Left ventricle myocardium superior (tissue), 1 donor: ENCODE measurements at regions not wholly inside any gene's neighbourhood (a gene's known extent, or its start where the extent isn't known, plus 50 kb on each side); places are given as distances from the start of the nearest gene placed in this dataset.
A peak's percentile ranks its signal among the peaks of the same experiment; 100 is the strongest.

ENCODE experiments used
- ATAC-seq: fragments of 200-7000 bp; cut with Tn5 transposase; one replicate; pipeline ENCODE4 v1.9.1; 2020; ENCODE audit warnings: mild to moderate bottlenecking, moderate library complexity
- DNase-seq: peaks from one replicate; pipeline ENCODE4 v3.0.0-alpha.2; 2020
- intact Hi-C: fragments of 100-400 bp; cut with micrococcal nuclease; formaldehyde crosslinking; loops from one replicate; pipeline ENCODE4 v1.11.0; 2022
- donor health status: DM: no; HTN: yes; CAD: no; lungs with severe emphysema.

- DNase-seq (no peak), ATAC-seq (no peak)
- intact Hi-C loops: no loop called here
Observed at GRCh38 chr21:28761674-28762356, 230.9 kb downstream of the LTN1 start.

GRCh38 chr21:28758883-28759242 lies 233.8 kb downstream of the LTN1 start:
- intact Hi-C loops: no loop called here
- no peak for ATAC-seq

GRCh38 chr21:28758042-28758882 lies 234.4 kb downstream of the LTN1 start:
- intact Hi-C loops: no loop called here
- DNase-seq: no peak
- no peak for ATAC-seq

More at GRCh38 chr21:28758883-28759242, 233.8 kb downstream of the LTN1 start:
- DNase-seq: no peak

GRCh38 chr21:28754862-28755261 lies 237.8 kb downstream of the LTN1 start:
- DNase-seq: no peak
- ATAC-seq: peak; percentile 51
- intact Hi-C loops: no loop called here

- peak; percentile 97 for ATAC-seq
- DNase-seq: peak; percentile 61
- intact Hi-C loops: no loop called here
Observed at GRCh38 chr21:28754127-28754611, 238.5 kb downstream of the LTN1 start.

- DNase-seq (no peak), ATAC-seq (no peak)
- intact Hi-C loops: no loop called here
Observed at GRCh38 chr21:28752131-28752530, 240.5 kb downstream of the LTN1 start.

- ATAC-seq: no peak
- DNase-seq: no peak
- intact Hi-C loops: no loop called here
Observed at GRCh38 chr21:28751176-28751575, 241.5 kb downstream of the LTN1 start.

GRCh38 chr21:28750565-28750964 lies 242.1 kb downstream of the LTN1 start:
- intact Hi-C loops: no loop called here
- ATAC-seq: no peak
- DNase-seq: no peak

GRCh38 chr21:28749536-28749935 lies 243.1 kb downstream of the LTN1 start:
- no peak for DNase-seq
- intact Hi-C loops: loop anchor here (5.0 kb wide), 4 partner anchors 193 to 1902 kb away; partner anchors contain the start of gene ADAMTS1
- no peak for ATAC-seq

- ATAC-seq (no peak), DNase-seq (no peak)
- intact Hi-C loops: loop anchor here (5.0 kb wide), 4 partner anchors 195 to 1900 kb away; partner anchors contain the start of gene ADAMTS1
Observed at GRCh38 chr21:28747464-28747863, 245.2 kb downstream of the LTN1 start.

GRCh38 chr21:28746166-28746565 lies 246.5 kb downstream of the LTN1 start:
- no peak for ATAC-seq
- DNase-seq: no peak
- intact Hi-C loops: loop anchor here (5.0 kb wide), 4 partner anchors 196 to 1899 kb away; partner anchors contain the start of gene ADAMTS1

- peak; percentile 91 for ATAC-seq
- peak; percentile 59 for DNase-seq
- intact Hi-C loops: loop anchor here (5.0 kb wide), 4 partner anchors 197 to 1898 kb away; partner anchors contain the start of gene ADAMTS1
Observed at GRCh38 chr21:28745131-28746016, 247.3 kb downstream of the LTN1 start.

GRCh38 chr21:28743723-28744122 lies 249.0 kb downstream of the LTN1 start:
- intact Hi-C loops: no loop called here
- DNase-seq (no peak), ATAC-seq (no peak)

- intact Hi-C loops: no loop called here
- ATAC-seq (no peak), DNase-seq (no peak)
Observed at GRCh38 chr21:28742527-28742926, 250.2 kb downstream of the LTN1 start.

- no peak for DNase-seq
- intact Hi-C loops: no loop called here
- no peak for ATAC-seq
Observed at GRCh38 chr21:28740125-28740524, 252.6 kb downstream of the LTN1 start.

GRCh38 chr21:28738882-28739281 lies 253.8 kb downstream of the LTN1 start:
- DNase-seq: no peak
- no peak for ATAC-seq
- intact Hi-C loops: no loop called here

- DNase-seq (no peak), ATAC-seq (peak; percentile 57)
- intact Hi-C loops: no loop called here
Observed at GRCh38 chr21:28738420-28738704, 254.3 kb downstream of the LTN1 start.

- DNase-seq: no peak
- ATAC-seq: peak; percentile 91
- intact Hi-C loops: no loop called here
Observed at GRCh38 chr21:28737674-28738419, 254.8 kb downstream of the LTN1 start.
